ENCODE measurements at regions not wholly inside any gene's neighbourhood (a gene's known extent, or its start where the extent isn't known, plus 50 kb on each side); places are given as distances from the start of the nearest gene placed in this dataset.

GRCh38 chr5:21254161-21254560 is 1266.2 kb upstream of the CDH18 start:
- no peak overlapping the region for H3K4me3 ChIP-seq (ENCODE audit: low read length)
- no peaks in the 10 kb centered on the region for H3K4me1 Mint-ChIP-seq
- intact Hi-C loops (cut with micrococcal nuclease): no loop called here
- H3K27ac Mint-ChIP-seq: no peak overlapping the region
- no peak for TF ChIP-seq CTCF (IDR thresholded peaks at IDR 0.05)
- no peaks in the 10 kb centered on the region for H3K27me3 ChIP-seq (ENCODE audit: control insufficient read depth, insufficient read depth, low read length)
- DNase-seq (no peak), ATAC-seq (no peak)
- 69% methylated on average over 3 of the region's 3 CpGs for WGBS (ENCODE audit: insufficient coverage)
- peaks cover 8% of the 10 kb centered on the region for H3K36me3 Mint-ChIP-seq
- no peaks in the 10 kb centered on the region for H3K27me3 Mint-ChIP-seq (ENCODE audit: low read depth in 2 of 2)
- peaks cover 13% of the 10 kb centered on the region for H3K9me3 ChIP-seq (ENCODE audit: control insufficient read depth, insufficient read depth, low read length)
- H3K9me3 Mint-ChIP-seq: peaks cover 14 to 17% of the 10 kb centered on the region in 2 donors
- H3K27ac ChIP-seq (ENCODE audit: low read length): no peak overlapping the region
- H3K4me1 ChIP-seq (ENCODE audit: control insufficient read depth, insufficient read depth, low read length): no peaks in the 10 kb centered on the region
- H3K36me3 ChIP-seq (ENCODE audit: control insufficient read depth, insufficient read depth, low read length): no peaks in the 10 kb centered on the region
- H3K4me3 Mint-ChIP-seq: no peak overlapping the region

DNA sequence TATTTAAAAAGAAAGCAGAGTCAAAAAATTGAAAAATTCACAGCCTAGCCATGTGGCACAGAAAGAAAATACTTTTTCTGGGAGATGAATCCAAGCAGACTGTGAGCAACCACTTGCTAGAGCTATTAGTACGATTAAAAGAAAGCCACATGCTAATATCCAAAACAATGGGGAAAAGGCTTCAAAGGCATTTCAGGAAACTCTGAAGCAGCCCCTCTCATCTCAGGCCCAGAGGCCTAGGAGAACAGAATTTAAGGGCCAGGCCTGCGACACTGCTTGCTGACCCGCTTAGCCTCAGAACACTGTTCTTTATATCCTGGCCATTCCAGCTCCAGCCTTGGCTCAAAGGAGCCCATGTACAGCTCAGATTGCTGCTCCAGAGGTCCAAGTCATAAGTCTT is 1257.0 kb upstream of the CDH18 start:
- Histone ChIP-seq H3K27ac (ENCODE audit: low read length) (no peak overlapping the region), H3K4me3 (ENCODE audit: low read length) (no peak overlapping the region), H3K4me1 (ENCODE audit: control insufficient read depth, insufficient read depth, low read length) (no peaks in the 10 kb centered on the region), H3K27me3 (ENCODE audit: control insufficient read depth, insufficient read depth, low read length) (no peaks in the 10 kb centered on the region), H3K36me3 (ENCODE audit: control insufficient read depth, insufficient read depth, low read length) (no peaks in the 10 kb centered on the region), H3K9me3 (ENCODE audit: control insufficient read depth, insufficient read depth, low read length) (peaks cover 15% of the 10 kb centered on the region)
- H3K4me3 Mint-ChIP-seq: no peak overlapping the region
- no peaks in the 10 kb centered on the region for H3K36me3 Mint-ChIP-seq
- no peak for TF ChIP-seq CTCF (IDR thresholded peaks at IDR 0.05)
- H3K27me3 Mint-ChIP-seq (ENCODE audit: low read depth in 2 of 2): no peaks in the 10 kb centered on the region
- ATAC-seq: no peak
- no peak overlapping the region for H3K27ac Mint-ChIP-seq
- no peak for DNase-seq
- intact Hi-C loops (cut with micrococcal nuclease): no loop called here
- WGBS (ENCODE audit: insufficient coverage): 56% methylated on average over 3 of the region's 3 CpGs
- no peaks in the 10 kb centered on the region for H3K4me1 Mint-ChIP-seq
- H3K9me3 Mint-ChIP-seq: peaks cover 7 to 16% of the 10 kb centered on the region in 2 donors

DNA sequence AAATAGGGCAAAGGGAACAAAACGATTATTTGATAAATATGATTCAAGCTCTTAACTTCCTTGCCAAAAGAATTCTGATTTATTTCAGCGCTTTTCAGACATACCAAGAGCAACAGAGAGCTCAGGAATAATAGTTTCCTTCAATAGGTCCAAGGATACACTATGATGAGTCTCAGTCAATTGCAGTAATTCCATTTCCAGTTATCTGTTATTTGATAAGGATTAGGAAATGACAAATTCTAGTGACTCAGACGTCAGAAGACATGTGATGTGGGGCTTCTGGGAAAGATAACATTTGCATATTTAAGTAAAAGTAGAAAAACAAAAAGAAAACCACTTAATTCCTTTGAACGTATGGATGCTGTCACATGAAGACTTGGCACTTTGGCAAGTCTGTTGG is 1250.8 kb upstream of the CDH18 start:
- H3K36me3 ChIP-seq (ENCODE audit: control insufficient read depth, insufficient read depth, low read length): no peaks in the 10 kb centered on the region
- ATAC-seq (no peak), DNase-seq (no peak)
- intact Hi-C loops (cut with micrococcal nuclease): no loop called here
- H3K4me1 Mint-ChIP-seq: no peaks in the 10 kb centered on the region
- no peaks in the 10 kb centered on the region for H3K4me1 ChIP-seq (ENCODE audit: control insufficient read depth, insufficient read depth, low read length)
- peaks cover 10 to 13% of the 10 kb centered on the region in 2 donors for H3K9me3 Mint-ChIP-seq
- no peaks in the 10 kb centered on the region for H3K36me3 Mint-ChIP-seq
- H3K27me3 Mint-ChIP-seq (ENCODE audit: low read depth in 2 of 2): no peaks in the 10 kb centered on the region
- H3K27ac ChIP-seq (ENCODE audit: low read length): no peak overlapping the region
- no peaks in the 10 kb centered on the region for H3K9me3 ChIP-seq (ENCODE audit: control insufficient read depth, insufficient read depth, low read length)
- no peaks in the 10 kb centered on the region for H3K27me3 ChIP-seq (ENCODE audit: control insufficient read depth, insufficient read depth, low read length)
- H3K4me3 ChIP-seq (ENCODE audit: low read length): no peak overlapping the region
- no peak overlapping the region for H3K27ac Mint-ChIP-seq
- no peak overlapping the region for H3K4me3 Mint-ChIP-seq
- TF ChIP-seq CTCF (IDR thresholded peaks at IDR 0.05): no peak
- WGBS (ENCODE audit: insufficient coverage): 70% methylated on average over 4 of the region's 4 CpGs

DNA sequence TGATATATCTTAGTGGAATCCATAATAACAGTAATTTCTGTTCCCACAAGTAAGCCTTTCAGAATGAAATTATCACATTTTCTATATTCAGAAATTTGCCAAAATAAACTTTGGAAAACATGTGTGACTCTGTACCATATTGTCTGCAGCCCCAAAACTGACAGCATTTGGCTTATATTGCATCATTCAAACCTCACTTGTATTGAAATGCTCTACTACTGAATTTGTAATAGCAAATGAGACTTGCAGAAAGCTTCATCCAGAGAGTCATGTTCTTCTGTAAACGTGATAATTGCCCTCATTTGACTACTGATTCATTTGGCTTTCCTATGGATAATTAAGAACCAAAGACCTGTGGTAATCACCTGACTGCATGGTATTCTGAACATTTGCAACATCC is 1249.5 kb upstream of the CDH18 start:
- no peak for ATAC-seq
- WGBS (ENCODE audit: insufficient coverage): 43% methylated on average over 1 of the region's 1 CpG

More for the DNA sequence above, 1249.5 kb upstream of the CDH18 start:
- H3K36me3 Mint-ChIP-seq: no peaks in the 10 kb centered on the region
- H3K27ac ChIP-seq (ENCODE audit: low read length): no peak overlapping the region
- H3K27ac Mint-ChIP-seq: no peak overlapping the region
- intact Hi-C loops (cut with micrococcal nuclease): no loop called here
- no peaks in the 10 kb centered on the region for H3K9me3 ChIP-seq (ENCODE audit: control insufficient read depth, insufficient read depth, low read length)
- TF ChIP-seq CTCF (IDR thresholded peaks at IDR 0.05): no peak
- no peaks in the 10 kb centered on the region for H3K27me3 ChIP-seq (ENCODE audit: control insufficient read depth, insufficient read depth, low read length)
- DNase-seq: no peak
- no peaks in the 10 kb centered on the region for H3K4me1 ChIP-seq (ENCODE audit: control insufficient read depth, insufficient read depth, low read length)
- no peak overlapping the region for H3K4me3 Mint-ChIP-seq
- H3K36me3 ChIP-seq (ENCODE audit: control insufficient read depth, insufficient read depth, low read length): no peaks in the 10 kb centered on the region
- H3K27me3 Mint-ChIP-seq (ENCODE audit: low read depth in 2 of 2): no peaks in the 10 kb centered on the region
- no peak overlapping the region for H3K4me3 ChIP-seq (ENCODE audit: low read length)
- peaks cover 12% of the 10 kb centered on the region in 2 donors for H3K9me3 Mint-ChIP-seq
- H3K4me1 Mint-ChIP-seq: no peaks in the 10 kb centered on the region

Measured in natural killer cell (primary cell).